Fibroblast of pulmonary artery (primary cell): ENCODE measurements at regions not wholly inside any gene's neighbourhood (a gene's known extent, or its start where the extent isn't known, plus 50 kb on each side); places are given as distances from the start of the nearest gene placed in this dataset.
A peak's percentile ranks its signal among the peaks of the same experiment; 100 is the strongest.

ENCODE experiments used
- DNase-seq: peaks from one replicate; pipeline ENCODE4 v3.0.0-alpha.2; 2010; ENCODE audit warnings: low read depth
- H3K4me3 ChIP-seq: replicated peaks from 2 replicates; pipeline ENCODE4 v1.5.1; 2011; ENCODE audit warnings: low read depth, mild to moderate bottlenecking, control low read depth, low read length, moderate library complexity
- TF ChIP-seq, protein P1 (sequence below): IDR thresholded peaks from 2 replicates; pipeline ENCODE4 v1.5.1; 2011; ENCODE audit warnings: mild to moderate bottlenecking, control low read depth, low read length, inconsistent platforms; ENCODE audit errors: missing control alignments

GRCh38 chr16:85524365-85524629 lies 88.8 kb upstream of the GSE1 start:
- TF ChIP-seq, protein P1, sequence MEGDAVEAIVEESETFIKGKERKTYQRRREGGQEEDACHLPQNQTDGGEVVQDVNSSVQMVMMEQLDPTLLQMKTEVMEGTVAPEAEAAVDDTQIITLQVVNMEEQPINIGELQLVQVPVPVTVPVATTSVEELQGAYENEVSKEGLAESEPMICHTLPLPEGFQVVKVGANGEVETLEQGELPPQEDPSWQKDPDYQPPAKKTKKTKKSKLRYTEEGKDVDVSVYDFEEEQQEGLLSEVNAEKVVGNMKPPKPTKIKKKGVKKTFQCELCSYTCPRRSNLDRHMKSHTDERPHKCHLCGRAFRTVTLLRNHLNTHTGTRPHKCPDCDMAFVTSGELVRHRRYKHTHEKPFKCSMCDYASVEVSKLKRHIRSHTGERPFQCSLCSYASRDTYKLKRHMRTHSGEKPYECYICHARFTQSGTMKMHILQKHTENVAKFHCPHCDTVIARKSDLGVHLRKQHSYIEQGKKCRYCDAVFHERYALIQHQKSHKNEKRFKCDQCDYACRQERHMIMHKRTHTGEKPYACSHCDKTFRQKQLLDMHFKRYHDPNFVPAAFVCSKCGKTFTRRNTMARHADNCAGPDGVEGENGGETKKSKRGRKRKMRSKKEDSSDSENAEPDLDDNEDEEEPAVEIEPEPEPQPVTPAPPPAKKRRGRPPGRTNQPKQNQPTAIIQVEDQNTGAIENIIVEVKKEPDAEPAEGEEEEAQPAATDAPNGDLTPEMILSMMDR, result no peak
- no peak overlapping the region for H3K4me3 ChIP-seq
- DNase-seq, result no peak

- H3K4me3 ChIP-seq, result no peak overlapping the region
- peak; percentile 32 for DNase-seq
- TF ChIP-seq, protein P1, result no peak
These were observed 88.3 kb upstream of the GSE1 start for GRCh38 chr16:85524630-85525419.

DNA sequence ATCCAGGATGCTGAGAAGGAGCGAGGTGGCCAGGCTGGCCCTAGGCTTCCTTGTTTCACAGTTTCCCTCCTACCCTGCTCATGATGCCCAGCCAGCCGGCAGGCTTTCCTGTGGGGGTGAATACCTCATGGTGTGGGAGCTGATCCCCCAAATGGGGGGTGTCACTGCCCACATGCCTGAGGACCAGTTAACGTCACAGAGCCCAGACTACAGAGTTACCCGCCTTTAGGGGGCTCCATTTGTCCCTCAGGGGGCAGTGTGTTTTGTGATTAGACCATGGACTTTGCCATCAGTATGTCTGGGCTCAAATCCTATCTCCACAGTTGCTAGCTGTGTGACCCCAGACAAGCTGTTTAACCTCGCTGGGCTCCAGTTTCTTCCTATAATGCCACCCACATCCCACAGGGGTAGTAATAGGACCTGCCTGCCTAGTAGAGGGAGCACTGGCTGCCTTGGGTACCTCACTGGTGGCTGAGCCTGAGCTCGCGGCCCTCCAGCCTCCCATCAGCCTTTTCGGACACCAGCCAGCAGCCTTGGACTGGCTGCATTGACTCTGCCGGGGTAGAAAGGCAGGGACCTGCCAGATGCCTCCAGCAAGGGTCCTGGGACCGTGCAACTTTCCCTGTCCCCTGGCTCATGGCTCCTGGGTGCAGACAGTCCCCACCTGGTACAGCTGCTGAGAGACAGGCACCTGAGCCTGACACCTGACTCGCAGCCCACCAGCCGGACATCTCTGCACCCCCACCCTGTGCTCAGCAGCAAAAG lies 87.5 kb upstream of the GSE1 start:
- no peak for DNase-seq
- TF ChIP-seq, protein P1, result no peak
- H3K4me3 ChIP-seq, result no peak overlapping the region

GRCh38 chr16:85526185-85526974 lies 86.7 kb upstream of the GSE1 start:
- TF ChIP-seq, protein P1, result no peak
- H3K4me3 ChIP-seq, result no peak overlapping the region
- DNase-seq, result no peak

GRCh38 chr16:85527042-85527766 lies 85.9 kb upstream of the GSE1 start:
- no peak for DNase-seq
- no peak overlapping the region for H3K4me3 ChIP-seq
- TF ChIP-seq, protein P1, result no peak

DNA sequence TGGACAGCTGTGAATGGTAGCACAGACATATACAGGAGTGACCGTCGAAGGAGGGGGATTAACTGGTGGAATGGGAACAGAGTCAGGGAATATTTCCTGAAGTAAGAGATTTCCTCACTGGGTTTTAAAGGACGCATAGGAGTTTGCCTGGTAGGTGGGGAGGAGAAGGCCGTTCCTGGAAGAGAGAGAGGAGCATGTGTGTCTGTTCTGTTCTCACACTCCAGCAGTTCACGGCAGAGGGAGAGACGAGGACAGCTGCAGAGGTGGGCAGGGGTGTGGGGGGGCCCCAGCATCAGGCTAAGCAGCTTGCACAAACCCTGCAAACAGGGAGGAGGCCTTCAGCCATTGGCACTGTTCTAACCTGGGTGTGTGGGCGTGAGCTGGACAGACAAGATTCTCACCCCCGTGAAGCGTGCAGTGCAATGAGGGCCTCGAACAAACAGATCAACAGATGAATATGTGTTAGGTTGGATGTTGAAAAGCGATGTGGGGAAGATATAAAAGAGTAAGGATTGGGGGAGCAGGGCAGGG lies 85.3 kb upstream of the GSE1 start:
- no peak overlapping the region for H3K4me3 ChIP-seq
- TF ChIP-seq, protein P1, result no peak
- DNase-seq, result no peak
